ENCODE measurements at regions not wholly inside any gene's neighbourhood (a gene's known extent, or its start where the extent isn't known, plus 50 kb on each side); places are given as distances from the start of the nearest gene placed in this dataset.

DNA sequence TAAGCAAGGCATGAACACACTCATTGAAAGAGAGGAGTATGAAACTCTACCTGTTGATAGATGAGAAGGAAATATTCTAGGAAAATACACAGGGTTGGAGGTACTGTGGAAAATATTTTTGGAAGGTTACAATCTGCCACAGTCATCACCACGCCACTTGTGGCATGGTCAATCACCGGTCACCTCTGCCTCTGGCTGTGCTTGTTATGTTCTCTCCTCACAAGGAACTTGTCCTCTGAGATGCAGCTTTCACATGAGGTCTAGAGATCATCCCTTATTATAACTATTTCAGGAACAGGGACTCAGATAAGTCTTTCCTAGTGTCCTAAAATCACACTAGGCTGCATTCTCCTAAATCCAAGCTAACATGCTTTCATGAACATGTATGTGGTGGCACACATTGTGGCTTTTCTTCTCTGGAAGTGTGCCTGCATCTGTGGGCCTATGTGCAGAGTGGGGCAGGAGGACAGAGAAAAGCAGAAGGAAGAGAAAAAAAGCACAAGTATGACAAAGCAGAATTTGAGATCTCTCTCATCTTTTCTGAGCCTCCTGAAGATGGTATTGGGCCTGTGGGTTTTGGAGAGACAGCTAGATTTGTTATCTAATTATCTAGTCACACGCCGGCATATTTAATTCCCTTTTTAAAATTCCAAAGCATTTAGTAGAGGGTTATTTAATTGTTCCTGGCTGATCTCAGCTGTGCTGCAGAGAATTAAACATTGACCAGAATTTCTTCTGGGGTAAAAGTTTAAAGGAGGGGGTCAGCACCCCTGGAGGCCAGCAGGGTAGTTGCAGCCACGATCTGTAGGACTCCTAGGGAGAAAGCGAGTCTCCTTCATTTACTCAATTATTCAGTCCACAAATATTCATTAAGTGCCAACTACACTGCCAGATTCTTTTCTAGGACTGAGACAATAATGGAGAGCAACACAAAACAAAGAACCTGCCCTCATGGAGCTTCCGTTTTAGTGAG lies 294.6 kb downstream of the RDH14 start:
- Histone ChIP-seq H3K4me1 (no peaks in the 10 kb centered on the region), H3K27ac (no peak overlapping the region), H3K4me3 (no peak overlapping the region), H3K9me3 (no peaks in the 10 kb centered on the region), H3K36me3 (no peaks in the 10 kb centered on the region), H3K27me3 (no peaks in the 10 kb centered on the region)
- 69 to 81% (median 75%) methylated on average over 7 of the region's 7 CpGs for WGBS, 4 donors
- ATAC-seq (peak in 2 of 4 donors; percentile 39 to 49), DNase-seq (no peak)
- no peak for TF ChIP-seq POLR2A (IDR thresholded peaks at IDR 0.05)
- TF ChIP-seq, protein P1, sequence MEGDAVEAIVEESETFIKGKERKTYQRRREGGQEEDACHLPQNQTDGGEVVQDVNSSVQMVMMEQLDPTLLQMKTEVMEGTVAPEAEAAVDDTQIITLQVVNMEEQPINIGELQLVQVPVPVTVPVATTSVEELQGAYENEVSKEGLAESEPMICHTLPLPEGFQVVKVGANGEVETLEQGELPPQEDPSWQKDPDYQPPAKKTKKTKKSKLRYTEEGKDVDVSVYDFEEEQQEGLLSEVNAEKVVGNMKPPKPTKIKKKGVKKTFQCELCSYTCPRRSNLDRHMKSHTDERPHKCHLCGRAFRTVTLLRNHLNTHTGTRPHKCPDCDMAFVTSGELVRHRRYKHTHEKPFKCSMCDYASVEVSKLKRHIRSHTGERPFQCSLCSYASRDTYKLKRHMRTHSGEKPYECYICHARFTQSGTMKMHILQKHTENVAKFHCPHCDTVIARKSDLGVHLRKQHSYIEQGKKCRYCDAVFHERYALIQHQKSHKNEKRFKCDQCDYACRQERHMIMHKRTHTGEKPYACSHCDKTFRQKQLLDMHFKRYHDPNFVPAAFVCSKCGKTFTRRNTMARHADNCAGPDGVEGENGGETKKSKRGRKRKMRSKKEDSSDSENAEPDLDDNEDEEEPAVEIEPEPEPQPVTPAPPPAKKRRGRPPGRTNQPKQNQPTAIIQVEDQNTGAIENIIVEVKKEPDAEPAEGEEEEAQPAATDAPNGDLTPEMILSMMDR (IDR thresholded peaks at IDR 0.05) = peak in 3 of 12 donors; percentile 10 to 14 (median 14)
- intact Hi-C loops (cut with DNase I) = no loop called here

DNA sequence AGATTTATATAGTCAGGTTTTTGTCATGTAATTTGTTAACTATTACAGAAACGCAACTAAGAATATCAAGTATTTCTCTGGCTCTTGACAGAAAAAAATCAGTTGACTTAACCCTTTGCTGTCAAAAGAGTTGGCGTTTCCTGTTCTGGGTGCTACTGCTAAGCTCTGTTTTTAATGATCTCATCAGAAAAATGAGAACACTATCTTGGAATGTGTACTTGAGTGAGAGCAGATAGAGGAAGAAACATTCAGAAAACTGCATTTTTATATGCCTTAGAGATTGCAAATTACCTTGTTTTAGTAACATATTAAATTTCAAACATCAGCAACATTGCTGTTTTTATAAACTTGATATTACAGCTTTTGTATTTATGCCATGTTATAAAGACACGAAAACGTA lies 297.9 kb downstream of the RDH14 start:
- WGBS, 4 donors = 36 to 57% (median 46%) methylated on average over 3 to 4 of the region's 4 CpGs
- peaks cover 0 to under 1% (median 0%) of the 10 kb centered on the region in 12 donors for H3K9me3 ChIP-seq
- no peaks in the 10 kb centered on the region for H3K36me3 ChIP-seq
- peak overlapping the region in 1 of 12 donors; percentile 25 for H3K4me3 ChIP-seq
- intact Hi-C loops (cut with DNase I) = no loop called here
- peak in 1 of 4 donors; percentile 52 for ATAC-seq
- TF ChIP-seq POLR2A (IDR thresholded peaks at IDR 0.05) = no peak
- TF ChIP-seq, protein P1 (IDR thresholded peaks at IDR 0.05) = no peak
- H3K27me3 ChIP-seq = no peaks in the 10 kb centered on the region
- DNase-seq = no peak
- no peaks in the 10 kb centered on the region for H3K4me1 ChIP-seq
- H3K27ac ChIP-seq = no peak overlapping the region

DNA sequence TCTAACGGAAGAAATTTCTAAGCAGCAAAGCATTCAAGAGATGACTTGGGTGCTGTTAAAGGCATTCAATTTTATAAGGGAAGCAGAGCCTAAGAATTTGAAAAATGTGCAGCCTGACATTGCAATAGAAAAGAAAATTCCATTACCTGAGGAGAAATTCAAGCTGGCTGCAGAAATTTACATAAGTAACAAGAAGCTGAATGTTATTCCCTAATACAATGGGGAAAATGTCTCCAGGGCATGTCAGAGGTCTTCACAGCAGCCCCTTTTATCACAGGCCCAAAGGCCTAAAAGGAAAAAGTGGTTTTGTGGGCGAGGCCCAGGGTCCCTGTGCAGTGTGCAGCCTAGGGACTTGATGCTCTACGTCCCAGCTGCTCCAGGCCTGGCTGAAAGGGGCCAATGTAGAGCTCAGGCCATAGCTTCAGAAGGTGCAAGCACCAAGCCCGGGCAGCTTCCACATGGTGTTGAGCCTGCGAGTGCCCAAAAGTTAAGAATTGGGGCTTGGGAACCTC lies 306.7 kb downstream of the RDH14 start:
- no peak overlapping the region for H3K27ac ChIP-seq
- DNase-seq = no peak
- 84 to 91% (median 88%) methylated on average over 4 to 5 of the region's 5 CpGs for WGBS, 4 donors
- intact Hi-C loops (cut with DNase I) = no loop called here
- no peaks in the 10 kb centered on the region for H3K36me3 ChIP-seq
- peaks cover 0 to 11% (median 0%) of the 10 kb centered on the region in 12 donors for H3K9me3 ChIP-seq
- TF ChIP-seq POLR2A (IDR thresholded peaks at IDR 0.05) = no peak
- TF ChIP-seq, protein P1 (IDR thresholded peaks at IDR 0.05) = no peak
- H3K4me1 ChIP-seq = no peaks in the 10 kb centered on the region
- no peak for ATAC-seq
- no peak overlapping the region for H3K4me3 ChIP-seq
- no peaks in the 10 kb centered on the region for H3K27me3 ChIP-seq

DNA sequence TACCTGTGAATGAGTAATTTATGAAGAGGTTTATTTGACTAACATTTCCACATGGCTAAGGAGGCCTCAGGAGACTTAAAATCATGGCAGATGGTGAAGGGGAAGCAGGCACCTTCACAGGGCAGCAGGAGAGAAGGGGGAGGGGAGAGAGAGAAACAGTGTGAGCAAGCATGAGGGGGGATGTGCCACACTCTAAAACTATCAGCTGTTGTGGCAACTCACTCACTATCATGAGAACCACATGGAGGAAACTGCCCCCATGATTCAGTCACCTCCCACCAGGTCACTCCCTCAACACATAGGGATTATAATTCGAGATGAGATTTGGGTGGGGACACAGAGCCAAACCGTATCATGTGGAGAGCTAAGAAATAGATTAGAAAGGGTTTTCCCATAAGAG lies 309.0 kb downstream of the RDH14 start:
- Histone ChIP-seq H3K9me3 (no peaks in the 10 kb centered on the region), H3K27me3 (no peaks in the 10 kb centered on the region), H3K4me3 (no peak overlapping the region), H3K27ac (no peak overlapping the region), H3K4me1 (peaks cover 0 to 6% (median 0%) of the 10 kb centered on the region in 12 donors), H3K36me3 (no peaks in the 10 kb centered on the region)
- TF ChIP-seq, protein P1 (IDR thresholded peaks at IDR 0.05) = no peak
- TF ChIP-seq POLR2A (IDR thresholded peaks at IDR 0.05) = no peak
- ATAC-seq (no peak), DNase-seq (no peak)
- WGBS, 4 donors = 67 to 84% (median 81%) methylated on average over 2 of the region's 2 CpGs
- intact Hi-C loops (cut with DNase I) = no loop called here
